ENCODE measurements at regions not wholly inside any gene's neighbourhood (a gene's known extent, or its start where the extent isn't known, plus 50 kb on each side); places are given as distances from the start of the nearest gene placed in this dataset.
"Not testable (repeated sequence)": the region's sequence is repeated elsewhere in the genome, so short reads cannot be mapped to it uniquely, and the experiment has no call there.

DNA sequence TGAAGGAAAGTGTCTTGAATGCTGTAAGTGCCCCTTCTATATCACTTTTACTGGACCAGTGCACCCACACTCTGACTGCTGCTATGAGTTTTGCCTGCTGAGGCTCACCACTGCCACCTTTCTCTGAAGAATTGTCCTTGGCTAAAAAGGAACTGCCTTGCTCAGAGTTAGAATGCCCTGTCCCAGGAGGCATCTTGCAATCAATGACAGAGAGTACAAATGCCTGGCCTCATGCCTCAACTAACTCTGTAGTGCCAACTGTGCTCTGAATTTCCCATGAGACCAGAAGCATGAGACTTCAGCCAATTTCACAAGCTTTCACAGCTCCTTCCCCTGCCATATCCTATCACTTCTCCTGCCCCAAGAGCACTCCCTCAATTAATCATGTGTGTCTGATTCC lies 569.7 kb downstream of the ZNF608 start:
- no peak for DNase-seq (ENCODE audit: low spot score)

DNA sequence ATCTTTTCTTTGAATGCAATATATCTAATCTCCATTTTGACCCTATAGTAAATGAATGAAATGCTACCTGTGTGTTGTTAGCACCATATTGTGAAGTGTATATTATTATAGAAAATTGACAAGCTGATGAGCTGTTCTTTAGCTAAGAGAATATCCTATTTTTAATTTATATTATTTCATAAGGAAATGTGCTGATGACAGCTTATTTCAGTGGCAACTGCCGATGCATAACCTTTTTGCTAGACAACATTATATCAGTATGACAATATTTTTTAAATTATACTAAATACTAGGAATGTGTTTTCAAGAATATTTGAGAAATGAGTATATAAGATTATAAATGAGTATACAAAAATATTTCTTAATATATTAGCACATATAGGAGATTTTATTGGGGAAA lies 573.1 kb downstream of the ZNF608 start:
- DNase-seq (ENCODE audit: low spot score): no peak

DNA sequence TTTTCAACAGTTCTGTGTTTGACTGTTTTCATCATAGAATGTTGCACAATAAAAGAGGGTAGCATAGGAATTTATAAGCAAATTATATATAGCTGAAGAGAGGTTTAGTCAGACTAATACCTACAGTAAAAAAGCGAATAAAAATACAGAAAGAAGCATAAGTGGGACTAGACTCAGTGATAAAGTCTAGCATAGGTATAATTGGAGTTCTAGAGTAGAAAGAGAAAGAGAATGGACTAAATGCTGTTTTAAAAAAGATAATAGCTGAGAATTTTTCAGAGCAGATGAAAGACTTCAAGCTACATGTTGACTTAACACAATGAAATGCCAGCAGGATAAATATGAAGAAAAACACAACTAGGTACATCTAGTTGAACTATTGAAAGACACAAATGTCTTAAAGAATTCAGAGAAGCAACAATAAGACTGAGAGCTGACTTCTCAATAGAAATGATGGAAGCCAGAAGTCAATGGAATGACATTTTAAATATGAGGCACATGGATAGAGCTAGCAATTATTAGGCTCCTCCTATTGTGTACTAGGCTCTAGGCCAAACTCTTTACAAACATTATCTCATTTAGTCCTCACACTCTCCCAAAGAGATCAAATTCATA lies 573.9 kb downstream of the ZNF608 start:
- DNase-seq (ENCODE audit: low spot score): no peak

DNA sequence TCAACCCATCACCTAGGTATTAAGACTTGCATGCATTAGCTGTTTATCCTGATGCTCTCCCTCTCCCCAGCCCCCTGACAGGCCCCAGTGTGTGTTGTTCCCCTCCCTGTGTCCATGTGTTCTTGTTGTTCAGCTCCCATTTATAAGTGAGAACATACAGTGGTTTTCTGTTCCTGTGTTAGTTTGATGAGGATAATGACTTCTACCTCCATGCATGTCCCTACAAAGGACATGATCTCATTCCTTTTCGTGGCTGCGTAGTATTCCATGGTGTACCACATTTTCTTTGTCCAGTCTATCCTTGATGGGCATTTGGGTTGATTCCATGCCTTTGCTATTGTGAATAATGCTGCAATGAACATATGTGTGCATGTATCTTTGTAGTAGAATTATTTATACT lies 578.3 kb downstream of the ZNF608 start:
- not testable (repeated sequence) for DNase-seq (ENCODE audit: low spot score)

DNA sequence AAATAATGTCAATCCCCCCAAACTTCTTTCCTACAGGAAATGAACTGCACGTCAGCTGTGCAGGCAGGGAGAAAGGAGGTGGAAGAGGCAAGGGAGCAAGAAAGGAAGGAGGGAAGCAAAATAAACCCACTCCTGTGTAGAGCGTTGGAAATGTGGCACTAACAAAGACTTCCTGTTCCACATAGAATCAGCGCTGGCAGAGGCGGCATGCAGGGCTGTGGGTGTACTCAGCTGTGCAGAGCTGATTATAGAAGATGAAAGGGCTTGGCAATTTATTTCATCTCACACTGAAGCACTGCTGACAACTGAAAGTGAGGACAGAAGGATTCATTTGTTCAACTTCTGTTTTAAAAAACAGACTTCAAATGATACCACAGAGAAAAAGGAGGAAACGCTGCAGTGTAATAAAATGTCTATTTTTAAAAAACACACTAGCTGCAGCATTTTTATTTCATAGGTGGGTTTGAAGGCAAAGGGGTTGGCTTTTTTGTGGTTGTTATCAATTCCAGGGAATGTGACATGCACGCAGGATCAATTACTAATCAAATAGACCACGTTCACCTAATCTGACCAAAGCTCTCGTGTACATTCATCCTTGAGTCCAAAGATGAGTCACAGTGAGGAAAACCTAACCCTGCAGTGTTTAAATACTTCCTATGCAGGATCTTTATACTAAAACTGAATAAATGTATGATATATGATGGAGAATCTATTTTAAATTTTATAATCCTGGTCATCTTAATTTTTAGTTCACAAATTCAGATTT lies 583.5 kb downstream of the ZNF608 start:
- DNase-seq (ENCODE audit: low spot score): no peak

DNA sequence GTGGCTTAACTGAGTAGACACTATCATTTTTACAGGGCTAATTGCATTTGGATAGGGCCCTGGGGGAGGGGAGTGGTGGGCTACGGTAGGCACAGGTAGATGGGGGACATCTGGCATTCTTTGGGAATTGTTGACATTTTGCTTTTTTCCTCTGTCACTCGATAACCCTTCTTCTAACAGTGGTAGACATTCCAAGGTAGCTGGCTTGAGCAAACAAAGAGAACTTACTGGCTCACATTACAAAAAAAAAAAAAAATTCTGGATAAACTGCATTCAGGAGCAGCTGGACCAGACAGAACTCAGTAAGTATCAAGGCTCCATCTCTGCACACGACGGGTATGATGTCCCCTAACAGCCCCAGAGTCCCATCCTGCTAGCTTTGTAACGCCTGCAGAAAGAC lies 585.2 kb downstream of the ZNF608 start:
- DNase-seq (ENCODE audit: low spot score): no peak

DNA sequence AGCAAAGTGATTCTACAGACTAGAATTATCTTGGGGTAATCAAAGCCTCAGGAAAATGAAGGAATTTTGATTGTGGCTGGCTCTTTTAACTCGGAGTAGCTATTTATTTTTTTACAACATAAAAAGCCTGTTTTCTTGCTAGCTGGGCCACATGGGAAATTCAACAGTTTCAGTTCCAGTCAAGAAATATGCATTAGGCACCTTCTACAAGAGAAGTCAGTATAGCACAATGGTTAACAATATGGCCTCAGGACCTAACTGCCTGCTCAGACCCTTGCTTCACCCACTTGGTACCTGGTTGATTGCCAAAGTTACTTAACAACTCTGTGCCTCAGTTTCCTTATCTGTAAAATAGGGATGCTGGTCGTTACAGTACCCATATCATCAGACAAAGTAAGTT lies 586.2 kb downstream of the ZNF608 start:
- no peak for DNase-seq (ENCODE audit: low spot score)

DNA sequence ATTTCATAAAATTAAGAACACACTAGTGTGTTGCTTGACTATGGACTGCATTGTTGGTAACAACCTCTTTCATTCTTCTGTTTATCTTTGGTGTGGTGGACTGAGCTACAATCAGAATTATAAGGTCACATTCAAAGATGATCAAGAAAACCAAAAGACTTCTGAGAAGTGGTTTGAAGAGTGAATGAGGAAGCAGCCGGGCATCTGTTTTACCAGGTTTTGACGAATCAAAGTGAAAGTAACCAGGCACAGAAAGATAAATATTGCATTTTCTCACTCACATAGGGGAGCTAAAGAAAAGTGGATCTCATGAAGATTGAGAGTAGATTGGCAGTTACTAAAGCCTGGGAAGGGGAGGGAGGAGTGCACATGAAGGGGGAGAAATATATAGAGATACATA lies 589.1 kb downstream of the ZNF608 start:
- no peak for DNase-seq (ENCODE audit: low spot score)

DNA sequence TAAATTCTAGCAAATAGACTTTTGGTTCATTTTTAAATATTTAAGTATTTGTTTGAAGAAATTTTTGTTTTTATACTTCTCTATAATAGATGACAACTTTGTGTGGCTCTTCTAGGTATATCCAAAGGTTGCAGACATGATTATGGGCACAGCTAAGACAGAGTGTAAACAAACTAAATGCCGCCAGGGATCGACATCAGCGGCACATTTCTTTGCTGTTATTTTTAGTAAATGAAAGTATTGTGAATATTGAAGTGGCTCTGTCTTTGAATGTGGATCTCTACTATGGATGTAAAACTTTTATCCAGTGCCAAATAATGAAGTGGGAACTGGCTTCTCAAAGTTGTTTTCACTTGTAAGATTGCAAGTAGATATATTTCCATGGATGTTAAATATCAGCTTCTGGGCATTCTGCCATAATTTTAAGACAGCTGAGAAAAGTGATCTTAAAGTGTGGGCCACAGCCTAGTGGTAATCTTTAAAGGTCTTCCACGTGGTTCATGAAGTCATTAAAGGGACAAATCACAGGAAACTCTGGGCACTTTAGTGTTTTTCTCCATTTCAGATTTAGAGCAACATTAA lies 589.9 kb downstream of the ZNF608 start:
- no peak for DNase-seq (ENCODE audit: low spot score)

DNA sequence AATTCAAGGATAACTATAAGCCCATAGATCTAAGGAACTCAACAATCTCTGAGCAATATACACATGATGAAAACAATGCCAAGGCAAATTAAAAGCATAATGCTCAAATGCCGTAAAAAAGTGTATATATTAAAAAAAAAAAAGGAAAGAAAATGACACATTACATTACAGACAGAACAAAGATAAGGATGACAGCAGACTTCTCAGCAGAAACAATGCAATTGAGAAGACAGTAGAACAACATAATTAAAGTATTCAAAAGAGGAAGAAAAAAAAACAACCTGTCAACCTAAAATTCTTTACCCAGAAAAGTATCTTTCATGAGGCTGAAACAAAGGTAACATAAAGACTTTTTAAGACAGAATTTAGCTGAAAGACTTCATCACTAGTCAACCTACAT lies 591.7 kb downstream of the ZNF608 start:
- no peak for DNase-seq (ENCODE audit: low spot score)

DNA sequence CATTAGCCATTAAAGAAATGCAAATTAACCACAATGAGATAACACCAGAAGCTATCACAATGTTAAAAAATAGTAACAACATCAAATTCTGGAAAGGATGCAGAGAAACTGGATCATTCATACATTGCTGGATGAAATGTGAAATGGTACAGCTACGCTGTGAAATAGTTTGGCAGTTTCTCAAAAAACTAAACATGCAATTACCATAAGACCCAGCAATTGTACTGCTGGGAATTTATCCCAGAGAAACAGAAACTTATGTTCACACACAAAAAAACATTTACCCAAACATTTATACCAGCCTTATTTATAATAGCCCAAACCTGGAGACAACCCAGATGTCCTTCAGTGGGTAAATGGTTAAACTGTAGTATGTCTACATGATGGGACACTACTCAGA lies 592.9 kb downstream of the ZNF608 start:
- DNase-seq (ENCODE audit: low spot score): no peak

DNA sequence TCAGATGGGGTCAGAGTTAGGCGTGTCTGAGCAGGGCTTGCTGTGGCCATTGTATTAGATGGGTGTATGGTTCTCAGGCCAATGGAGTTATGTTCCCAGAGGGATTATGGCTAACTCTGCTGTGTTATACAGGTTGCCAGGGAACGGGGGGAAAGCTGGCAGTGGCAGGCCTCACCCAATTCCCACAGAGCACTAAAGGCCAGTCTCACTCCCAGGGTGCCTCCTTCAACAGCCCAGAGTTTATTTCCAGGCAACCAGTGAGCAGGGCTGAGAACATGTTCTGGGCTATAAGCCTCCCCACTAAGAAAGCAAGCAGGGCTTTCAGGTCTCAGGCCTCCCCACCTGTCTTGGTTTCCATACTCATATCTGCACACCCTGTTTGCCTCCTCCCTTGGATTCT lies 597.9 kb downstream of the ZNF608 start:
- no peak for DNase-seq (ENCODE audit: low spot score)

DNA sequence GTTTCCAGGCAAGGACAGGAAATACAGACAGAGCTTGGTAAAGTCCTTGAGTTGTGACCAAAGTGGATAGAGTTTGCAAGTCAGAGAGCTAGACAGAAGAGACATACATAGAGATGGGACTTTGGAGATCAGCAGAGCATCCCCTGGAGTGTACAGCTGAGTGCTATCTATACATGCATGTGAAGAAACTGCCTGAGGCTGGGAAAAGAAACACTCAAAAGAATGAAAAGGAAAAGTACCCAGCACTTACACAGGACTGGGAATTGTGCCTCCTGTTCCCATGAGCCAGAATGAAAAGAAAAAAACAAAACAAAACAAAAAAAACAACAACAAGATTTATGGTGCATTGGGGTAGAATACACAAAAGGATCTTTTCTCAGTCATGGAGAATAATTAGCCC lies 606.4 kb downstream of the ZNF608 start:
- no peak for DNase-seq (ENCODE audit: low spot score)

DNA sequence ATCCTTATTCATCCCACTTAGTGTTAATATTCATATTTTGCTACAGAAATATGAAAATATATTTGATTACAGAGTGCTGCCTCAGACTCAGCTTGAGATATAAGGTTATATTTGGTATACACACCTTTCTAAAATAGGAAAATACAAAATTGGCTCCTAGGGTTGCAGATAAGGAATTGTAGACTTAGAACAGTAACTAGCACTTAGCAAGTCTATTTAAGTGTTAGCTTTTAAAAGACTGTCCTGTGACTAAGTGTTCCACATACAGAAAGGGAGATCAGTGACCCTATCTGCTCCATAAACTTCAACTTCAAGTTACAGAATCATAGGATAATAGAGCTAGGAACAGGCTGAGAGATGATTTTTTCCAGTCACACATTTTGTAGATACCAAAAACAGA lies 607.0 kb downstream of the ZNF608 start:
- no peak for DNase-seq (ENCODE audit: low spot score)

DNA sequence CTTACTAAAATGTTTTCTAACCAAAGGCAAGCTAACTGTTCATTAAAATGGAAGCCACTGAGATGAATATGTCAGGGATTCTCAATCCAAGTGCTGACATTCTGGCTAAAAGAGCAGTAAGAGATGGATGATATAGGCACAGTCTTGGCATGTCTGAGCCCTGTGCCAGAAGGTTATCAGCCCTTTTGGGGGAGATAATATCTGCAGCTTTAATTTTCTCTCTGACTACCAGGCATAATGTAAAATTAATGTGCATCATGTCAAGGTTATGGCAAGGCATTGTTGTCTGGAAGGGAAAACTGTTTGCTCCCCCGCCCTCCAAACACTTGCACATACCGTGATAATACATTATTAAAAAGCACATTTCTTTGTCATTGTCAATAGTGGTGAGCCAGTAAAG lies 609.8 kb downstream of the ZNF608 start:
- no peak for DNase-seq (ENCODE audit: low spot score)

DNA sequence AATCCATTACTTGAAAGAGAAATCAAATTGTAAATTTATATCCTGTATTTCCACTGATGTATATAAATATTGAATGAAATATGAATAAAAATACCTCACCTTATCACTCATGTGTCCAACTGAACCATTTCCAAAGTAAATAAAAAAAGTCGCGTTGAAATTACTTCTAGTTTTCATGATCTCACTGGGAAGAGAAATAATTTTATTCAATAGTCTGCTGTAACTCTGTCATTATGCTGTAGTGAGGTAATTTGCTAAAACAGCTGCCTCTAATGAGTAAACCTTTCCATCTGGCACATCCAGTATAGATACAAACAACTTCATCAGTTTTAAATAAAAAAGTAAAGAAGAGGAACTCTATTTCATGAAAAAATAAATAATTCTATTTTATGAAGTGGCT lies 611.5 kb downstream of the ZNF608 start:
- DNase-seq (ENCODE audit: low spot score): no peak

DNA sequence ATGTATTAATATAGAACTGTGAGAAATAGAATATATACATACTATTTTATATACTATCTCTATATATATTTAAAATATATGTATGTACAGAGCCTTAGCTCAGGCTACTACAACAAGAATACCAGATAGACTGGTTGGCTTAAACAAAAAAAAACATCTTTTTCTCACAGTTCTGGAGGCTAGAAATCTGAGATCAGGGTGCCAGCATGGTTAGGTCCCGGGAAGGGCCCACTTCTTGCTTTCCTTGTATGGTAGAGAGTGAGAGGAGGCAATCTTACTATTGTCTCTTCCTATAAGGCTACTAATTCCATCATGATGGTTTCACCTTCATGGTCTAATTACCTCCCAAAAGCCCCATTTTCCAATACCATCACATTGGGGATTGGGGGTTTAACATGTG lies 613.0 kb downstream of the ZNF608 start:
- DNase-seq (ENCODE audit: low spot score): no peak

DNA sequence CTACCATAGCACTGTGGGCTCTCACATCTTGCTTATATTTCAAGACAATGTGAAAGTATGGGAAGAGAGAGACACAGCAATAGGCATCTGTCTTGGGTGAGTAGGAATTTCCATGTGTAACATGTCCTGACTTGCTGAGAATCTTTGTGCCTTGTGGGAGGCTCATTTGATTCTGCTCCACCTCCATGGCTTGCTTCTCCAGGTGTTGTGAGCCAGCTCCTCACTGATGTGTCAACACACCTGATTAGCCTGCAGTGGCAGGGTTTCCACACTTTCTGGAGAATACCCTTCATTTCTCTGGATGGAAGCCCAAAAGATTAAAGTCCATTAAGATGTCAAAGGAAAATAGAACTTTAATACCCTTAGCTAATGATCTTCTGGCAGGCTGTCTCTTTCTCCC lies 613.6 kb downstream of the ZNF608 start:
- DNase-seq (ENCODE audit: low spot score): no peak

DNA sequence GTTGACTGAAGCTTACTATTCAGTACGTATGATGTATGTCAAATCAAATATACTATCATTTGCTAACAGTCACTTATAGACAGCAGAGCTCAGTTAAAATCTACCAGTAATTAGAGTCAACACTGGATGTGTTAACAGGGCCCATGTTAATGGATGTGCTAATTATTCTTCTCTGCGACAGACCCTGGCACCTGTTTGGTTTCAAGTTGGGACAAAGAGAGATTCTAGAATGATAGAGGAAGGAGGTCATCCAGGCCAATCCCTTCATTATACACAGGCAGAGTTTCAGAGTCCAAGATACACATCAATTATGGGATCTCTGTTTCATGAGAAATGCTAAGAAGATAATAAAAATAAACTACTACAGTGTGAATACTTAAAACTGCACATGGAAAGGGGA lies 615.0 kb downstream of the ZNF608 start:
- no peak for DNase-seq (ENCODE audit: low spot score)

DNA sequence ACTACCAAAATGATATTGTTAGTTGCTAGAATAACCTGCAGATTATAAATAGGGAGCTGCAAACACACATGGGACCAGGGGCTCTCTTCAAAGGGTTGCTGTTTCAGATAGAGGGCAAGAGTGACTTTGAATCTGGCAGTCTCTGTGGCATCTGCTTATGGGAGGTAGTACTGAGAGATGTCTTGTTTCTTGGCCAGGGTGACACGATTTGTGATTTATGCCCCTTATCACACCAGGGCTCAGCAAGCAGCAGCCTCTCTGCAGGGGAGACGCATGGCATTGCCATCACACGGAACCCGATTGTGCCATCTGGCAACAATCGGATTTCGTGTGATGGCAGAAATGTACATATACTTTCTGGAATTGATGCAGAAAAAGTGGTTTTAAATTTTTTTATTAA lies 615.6 kb downstream of the ZNF608 start:
- DNase-seq (ENCODE audit: low spot score): no peak

DNA sequence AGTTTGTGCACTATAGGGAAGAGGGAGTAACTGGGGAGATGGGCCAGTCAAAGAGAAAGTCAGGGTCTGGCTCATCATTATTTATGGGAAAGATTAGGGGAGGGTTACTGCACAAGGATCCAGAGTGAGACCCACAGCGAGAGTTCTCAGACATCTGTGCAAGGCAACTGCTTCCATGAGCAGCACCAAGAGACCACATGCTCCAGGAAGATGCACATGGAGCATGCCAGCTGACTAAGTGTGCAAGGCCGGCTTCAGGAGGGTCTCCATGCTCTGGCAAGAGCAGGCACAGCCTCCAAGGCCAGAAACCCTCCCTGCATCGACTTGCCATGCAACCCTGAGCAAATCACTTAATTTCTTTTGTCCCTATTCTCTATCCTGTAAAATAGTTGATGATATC lies 616.9 kb downstream of the CSNK1G3 start:
- DNase-seq (ENCODE audit: low spot score): no peak

DNA sequence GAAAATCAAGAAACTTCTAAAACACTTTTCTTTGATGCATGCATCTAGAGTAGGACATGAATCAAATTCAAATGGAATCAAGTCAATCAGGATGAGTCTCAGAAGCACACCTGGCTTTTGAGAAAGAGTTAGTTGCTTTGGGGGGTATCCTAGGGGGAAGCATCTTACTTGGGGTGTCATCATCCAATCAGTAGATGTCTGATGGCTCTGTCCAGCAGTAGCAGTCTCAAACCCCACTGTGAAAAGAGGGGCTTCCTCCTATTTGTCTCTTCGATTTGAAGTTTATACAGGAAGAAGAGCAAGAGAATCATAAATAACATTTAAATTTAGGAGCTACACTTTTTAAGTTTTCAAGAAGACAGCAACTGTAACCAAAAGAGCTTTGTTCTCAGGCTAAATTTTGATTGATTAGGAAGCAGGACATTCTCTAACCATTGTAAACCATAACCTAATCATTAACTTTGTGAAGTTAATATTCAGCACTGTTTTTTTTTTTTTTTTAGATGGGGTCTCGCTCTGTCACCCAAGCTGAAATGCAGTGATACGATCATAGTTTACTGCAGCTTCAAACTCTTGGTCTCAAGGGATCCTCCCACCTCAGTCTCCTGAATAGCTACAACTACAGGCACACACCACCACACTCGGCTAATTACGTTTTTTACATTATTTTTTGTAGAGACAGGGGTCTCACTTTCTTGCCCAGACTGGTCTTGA lies 614.7 kb downstream of the CSNK1G3 start:
- DNase-seq (ENCODE audit: low spot score): no peak

DNA sequence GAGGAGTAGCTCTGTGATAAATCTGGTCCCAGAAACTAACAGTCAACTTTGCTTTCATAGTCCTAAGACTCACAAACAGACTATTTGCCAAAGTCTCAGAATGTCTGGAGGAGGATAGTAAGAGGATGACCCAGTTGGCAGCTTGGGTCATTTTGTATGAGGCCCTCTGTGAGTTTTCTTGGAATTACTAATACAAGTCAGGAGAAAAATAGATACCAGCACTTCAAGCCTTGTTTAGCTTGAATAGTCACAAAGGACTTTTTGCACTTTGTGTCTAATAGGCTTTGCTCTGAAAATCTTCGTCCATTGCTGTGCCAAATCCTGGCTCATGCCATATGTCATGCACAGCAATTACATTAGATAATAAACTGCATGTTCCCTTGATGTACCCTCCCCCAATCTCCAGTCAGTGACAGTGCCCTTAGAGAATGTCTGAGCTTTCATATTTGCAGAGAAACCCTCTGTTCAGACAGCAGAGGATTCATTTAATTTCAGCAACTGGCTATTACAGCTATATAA lies 612.8 kb downstream of the CSNK1G3 start:
- DNase-seq (ENCODE audit: low spot score): no peak

Data from CD4-positive, alpha-beta T cell treated with Interleukin-2 at 100 ng/mL for 4 hours (primary cell).